Osteocyte (in vitro differentiated cells): ENCODE measurements at regions not wholly inside any gene's neighbourhood (a gene's known extent, or its start where the extent isn't known, plus 50 kb on each side); places are given as distances from the start of the nearest gene placed in this dataset.

Experiments used
- DNase-seq: peaks from one replicate; pipeline ENCODE4 v3.0.0; 2021; ENCODE audit warnings: mixed read lengths; ENCODE audit not compliant: unreplicated experiment; ENCODE audit errors: extremely low spot score
- H3K27ac Mint-ChIP-seq: one replicate; pipeline ENCODE4 v1.8.0; 2021; ENCODE audit warnings: mild to moderate bottlenecking, mixed read lengths; ENCODE audit not compliant: unreplicated experiment
- H3K27me3 Mint-ChIP-seq: one replicate; pipeline ENCODE4 v1.8.0; 2021; ENCODE audit warnings: mixed read lengths; ENCODE audit not compliant: unreplicated experiment
- H3K36me3 Mint-ChIP-seq: one replicate; pipeline ENCODE4 v1.8.0; 2021; ENCODE audit warnings: mixed read lengths; ENCODE audit not compliant: unreplicated experiment
- H3K4me1 Mint-ChIP-seq: one replicate; pipeline ENCODE4 v1.8.0; 2021; ENCODE audit warnings: mixed read lengths; ENCODE audit not compliant: unreplicated experiment
- H3K4me3 Mint-ChIP-seq: one replicate; pipeline ENCODE4 v1.8.0; 2021; ENCODE audit warnings: mild to moderate bottlenecking, moderate library complexity, mixed read lengths; ENCODE audit not compliant: unreplicated experiment
- H3K9me3 Mint-ChIP-seq: one replicate; pipeline ENCODE4 v1.8.0; 2021; ENCODE audit warnings: mixed read lengths; ENCODE audit not compliant: unreplicated experiment
- TF ChIP-seq, protein P1 (sequence below): fragments of 200-600 bp; sonication (generic); IDR thresholded peaks from 2 replicates; pipeline ENCODE4 v1.5.0; 2021; ENCODE audit warnings: antibody characterized with exemption, mild to moderate bottlenecking, moderate library complexity

DNA sequence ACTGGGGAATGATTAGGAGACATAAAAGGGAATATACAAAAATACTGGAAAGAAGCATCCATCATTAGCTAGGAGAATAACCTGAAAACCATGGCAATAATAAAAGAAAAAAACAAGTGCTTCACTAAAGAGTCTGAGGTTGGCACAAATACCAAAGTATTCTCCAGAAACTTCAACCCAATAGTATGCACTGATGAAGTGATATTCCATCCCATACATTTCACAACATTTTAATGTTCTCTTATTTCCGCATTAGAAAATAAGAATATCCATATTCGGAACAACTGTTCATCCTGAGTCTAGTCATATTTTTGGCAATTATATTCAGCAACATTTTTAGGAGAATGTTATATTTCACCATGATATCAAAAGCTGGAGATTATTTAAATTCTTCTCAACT is 116.2 kb downstream of the POSTN start:
- Mint-ChIP-seq H3K36me3 (no peaks in the 10 kb centered on the region), H3K27ac (peak overlapping the region; percentile 48), H3K9me3 (no peaks in the 10 kb centered on the region), H3K4me3 (no peak overlapping the region), H3K4me1 (peaks cover 47% of the 10 kb centered on the region), H3K27me3 (no peaks in the 10 kb centered on the region)
- no peak for DNase-seq
- TF ChIP-seq, protein P1, sequence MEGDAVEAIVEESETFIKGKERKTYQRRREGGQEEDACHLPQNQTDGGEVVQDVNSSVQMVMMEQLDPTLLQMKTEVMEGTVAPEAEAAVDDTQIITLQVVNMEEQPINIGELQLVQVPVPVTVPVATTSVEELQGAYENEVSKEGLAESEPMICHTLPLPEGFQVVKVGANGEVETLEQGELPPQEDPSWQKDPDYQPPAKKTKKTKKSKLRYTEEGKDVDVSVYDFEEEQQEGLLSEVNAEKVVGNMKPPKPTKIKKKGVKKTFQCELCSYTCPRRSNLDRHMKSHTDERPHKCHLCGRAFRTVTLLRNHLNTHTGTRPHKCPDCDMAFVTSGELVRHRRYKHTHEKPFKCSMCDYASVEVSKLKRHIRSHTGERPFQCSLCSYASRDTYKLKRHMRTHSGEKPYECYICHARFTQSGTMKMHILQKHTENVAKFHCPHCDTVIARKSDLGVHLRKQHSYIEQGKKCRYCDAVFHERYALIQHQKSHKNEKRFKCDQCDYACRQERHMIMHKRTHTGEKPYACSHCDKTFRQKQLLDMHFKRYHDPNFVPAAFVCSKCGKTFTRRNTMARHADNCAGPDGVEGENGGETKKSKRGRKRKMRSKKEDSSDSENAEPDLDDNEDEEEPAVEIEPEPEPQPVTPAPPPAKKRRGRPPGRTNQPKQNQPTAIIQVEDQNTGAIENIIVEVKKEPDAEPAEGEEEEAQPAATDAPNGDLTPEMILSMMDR, result no peak

DNA sequence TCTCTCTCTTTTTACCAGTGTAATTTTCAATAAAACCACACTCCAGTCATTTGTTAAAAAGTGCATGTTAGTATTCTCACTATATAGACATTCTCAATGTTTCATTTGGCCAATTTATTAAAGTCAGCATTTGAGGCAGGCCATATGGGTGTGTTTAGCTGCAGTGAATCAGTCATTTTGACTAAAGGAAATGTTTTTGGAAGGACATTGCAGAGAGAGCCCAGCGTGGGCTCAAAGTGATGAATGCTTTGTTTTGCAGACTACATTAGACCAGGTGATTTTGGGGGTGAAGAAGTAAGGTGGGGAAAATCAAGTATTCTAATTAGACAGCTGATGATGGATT is 116.7 kb downstream of the POSTN start:
- TF ChIP-seq, protein P1, result no peak
- Mint-ChIP-seq H3K9me3 (no peaks in the 10 kb centered on the region), H3K36me3 (no peaks in the 10 kb centered on the region), H3K4me1 (peaks cover 51% of the 10 kb centered on the region), H3K4me3 (no peak overlapping the region), H3K27ac (peak overlapping the region; percentile 48), H3K27me3 (no peaks in the 10 kb centered on the region)
- DNase-seq, result no peak

DNA sequence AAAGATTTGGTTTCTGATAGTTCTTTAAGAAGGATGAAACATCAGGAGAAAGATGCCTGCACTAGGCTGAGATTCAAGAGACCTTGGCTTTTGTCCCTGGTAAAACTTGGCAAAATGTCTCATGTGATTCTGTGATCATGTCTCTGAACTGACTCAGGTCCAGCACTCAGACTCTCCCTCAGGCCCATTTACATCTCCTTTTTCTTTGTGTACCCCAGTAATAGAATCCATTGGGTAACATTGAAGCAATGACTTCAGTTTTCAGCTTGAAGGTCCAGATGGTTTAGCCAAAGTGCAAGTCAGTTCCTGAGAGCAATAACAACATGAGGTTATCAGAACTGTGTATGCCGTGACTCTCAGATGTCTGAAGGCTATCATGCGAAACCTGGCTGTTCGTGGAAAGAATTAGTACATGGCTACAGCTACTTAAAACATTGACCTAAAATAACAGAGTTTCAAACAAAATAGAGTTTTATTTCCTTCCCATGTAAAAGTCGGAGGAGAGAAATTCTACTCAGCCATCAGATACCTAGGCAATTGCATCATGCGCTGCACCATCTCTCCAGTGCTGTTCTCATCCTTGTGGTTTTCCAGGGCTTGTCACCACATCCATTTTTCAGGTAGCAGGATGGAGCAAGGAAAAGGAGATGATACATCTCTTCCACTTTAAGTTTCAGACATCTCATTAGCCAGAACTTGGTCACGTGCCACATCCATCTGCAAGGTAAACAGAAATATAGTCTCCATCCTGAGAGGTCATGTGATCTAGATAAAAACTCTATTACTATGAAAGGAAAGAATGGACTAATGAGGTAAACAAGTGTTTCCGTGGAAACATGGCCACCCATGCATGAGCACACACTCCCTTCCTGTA is 117.3 kb downstream of the POSTN start:
- no peaks in the 10 kb centered on the region for H3K36me3 Mint-ChIP-seq
- H3K9me3 Mint-ChIP-seq, result no peaks in the 10 kb centered on the region
- peak overlapping the region; percentile 48 for H3K27ac Mint-ChIP-seq
- no peak overlapping the region for H3K4me3 Mint-ChIP-seq
- no peak for DNase-seq
- peaks cover 53% of the 10 kb centered on the region for H3K4me1 Mint-ChIP-seq
- TF ChIP-seq, protein P1, result no peak
- H3K27me3 Mint-ChIP-seq, result no peaks in the 10 kb centered on the region

DNA sequence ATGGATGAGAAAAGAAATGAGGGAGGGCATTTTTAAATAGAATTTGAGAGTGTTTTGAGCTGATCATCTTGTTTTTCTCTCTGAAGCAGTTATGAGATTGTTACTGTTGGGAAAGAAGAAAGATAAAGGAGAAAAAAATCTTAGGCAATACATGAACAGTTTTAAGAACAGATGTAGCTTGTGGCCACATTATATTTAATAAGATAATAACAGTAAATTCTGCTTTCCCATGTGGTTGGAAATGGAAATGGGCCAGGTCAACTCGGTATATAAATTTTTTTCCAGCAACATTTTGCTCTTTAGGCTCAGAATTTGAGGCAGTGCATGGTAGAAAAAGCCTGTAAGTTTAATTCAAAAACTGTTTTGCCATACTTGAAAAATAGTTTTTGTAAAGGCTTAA is 118.7 kb downstream of the POSTN start:
- TF ChIP-seq, protein P1, result no peak
- DNase-seq, result no peak
- Mint-ChIP-seq H3K4me3 (no peak overlapping the region), H3K9me3 (no peaks in the 10 kb centered on the region), H3K4me1 (peaks cover 56% of the 10 kb centered on the region), H3K27ac (peak overlapping the region; percentile 23), H3K27me3 (no peaks in the 10 kb centered on the region), H3K36me3 (no peaks in the 10 kb centered on the region)

DNA sequence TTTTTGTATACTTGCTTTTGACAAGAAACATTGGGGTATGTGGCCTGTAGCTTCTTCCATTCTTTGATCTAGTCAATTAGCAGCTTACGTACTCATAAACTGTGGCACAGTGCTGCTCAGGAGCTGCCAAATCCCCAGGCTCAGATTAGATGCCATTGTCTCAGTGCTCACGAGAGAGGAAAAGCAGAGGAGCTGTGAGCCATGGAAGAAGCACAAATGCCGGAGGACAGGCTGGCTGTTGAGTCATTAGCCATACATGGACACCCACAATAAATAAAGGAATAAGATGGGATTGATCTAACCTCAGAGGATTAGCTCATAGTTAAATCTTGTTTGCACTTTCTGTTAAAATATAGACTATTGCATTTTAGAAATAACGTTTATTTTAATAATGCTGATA is 121.7 kb downstream of the POSTN start:
- Mint-ChIP-seq H3K27ac (peak overlapping the region; percentile 88), H3K4me1 (peaks cover 63% of the 10 kb centered on the region), H3K36me3 (no peaks in the 10 kb centered on the region), H3K4me3 (no peak overlapping the region), H3K9me3 (no peaks in the 10 kb centered on the region), H3K27me3 (no peaks in the 10 kb centered on the region)
- no peak for DNase-seq
- TF ChIP-seq, protein P1, result no peak
